A673 (cell line): ENCODE measurements at regions not wholly inside any gene's neighbourhood (a gene's known extent, or its start where the extent isn't known, plus 50 kb on each side); places are given as distances from the start of the nearest gene placed in this dataset.
A peak's percentile ranks its signal among the peaks of the same experiment; 100 is the strongest.

Experiments
- BruUV-seq: library from RNA; stranded (reverse); fragments of 400-500 nt; replicated peaks from 2 replicates; lab custom pipeline; 2021; lab: Mats Ljungman, UMichigan
- CTCF ChIA-PET: fragments of 300-600 bp; sonication (Branson Sonifier 250); formaldehyde crosslinking; loops from one replicate; lab custom pipeline; 2022; ENCODE audit warnings: antibody characterized with exemption; lab: Charles Lee
- POLR2A ChIA-PET: fragments of 300-600 bp; sonication (Branson Sonifier 250); formaldehyde crosslinking; loops from one replicate; lab custom pipeline; 2022; ENCODE audit warnings: antibody characterized with exemption; ENCODE audit not compliant: low non-redundant PET; lab: Charles Lee
- DNase-seq: peaks from one replicate; pipeline ENCODE4 v3.0.0-alpha.2; 2015; ENCODE audit warnings: low spot score
- H3K27ac ChIP-seq: fragments of 200-600 bp; sonication (generic); 2 replicates; pipeline ENCODE4 v1.5.1; 2016; ENCODE audit warnings: mixed run types, low read depth, mild to moderate bottlenecking, mixed read lengths, antibody characterized with exemption, low read length; ENCODE audit not compliant: poor library complexity, severe bottlenecking
- H3K27me3 ChIP-seq: fragments of 200-600 bp; sonication (generic); replicated peaks from 2 replicates; pipeline ENCODE4 v1.6.1; 2017; ENCODE audit warnings: mixed run types, low read depth, mild to moderate bottlenecking, mixed read lengths, antibody characterized with exemption, low read length; ENCODE audit not compliant: insufficient read depth, poor library complexity
- H3K36me3 ChIP-seq: fragments of 200-600 bp; sonication (generic); 2 replicates; pipeline ENCODE4 v1.6.1; 2016; ENCODE audit warnings: mixed run types, mild to moderate bottlenecking, mixed read lengths, antibody characterized with exemption, low read length; ENCODE audit not compliant: insufficient read depth, poor library complexity, severe bottlenecking
- H3K4me1 ChIP-seq: fragments of 200-600 bp; sonication (generic); 2 replicates; pipeline ENCODE4 v1.6.1; 2017; ENCODE audit warnings: mixed run types, mild to moderate bottlenecking, mixed read lengths, antibody characterized with exemption, low read length; ENCODE audit not compliant: insufficient read depth, poor library complexity, severe bottlenecking
- H3K4me3 ChIP-seq: fragments of 200-600 bp; sonication (generic); 2 replicates; pipeline ENCODE4 v1.5.1; 2016; ENCODE audit warnings: low read depth, mixed run types, mild to moderate bottlenecking, mixed read lengths, low read length; ENCODE audit not compliant: poor library complexity, severe bottlenecking
- H3K9me3 ChIP-seq: fragments of 200-600 bp; sonication (generic); 2 replicates; pipeline ENCODE4 v1.6.1; 2016; ENCODE audit warnings: mixed run types, low read depth, mild to moderate bottlenecking, mixed read lengths, antibody characterized with exemption, low read length; ENCODE audit not compliant: poor library complexity, severe bottlenecking
- EZH2 ChIP-seq: fragments of 200-600 bp; sonication (generic); IDR thresholded peaks from 2 replicates; pipeline ENCODE4 v1.6.1; 2017; ENCODE audit warnings: borderline replicate concordance, low read depth, mild to moderate bottlenecking, mixed read lengths, antibody characterized with exemption, low read length; ENCODE audit not compliant: poor library complexity, severe bottlenecking
- intact Hi-C: fragments of 100-400 bp; cut with micrococcal nuclease; formaldehyde crosslinking; loops from one replicate; pipeline ENCODE4 v1.10.0; 2022; ENCODE audit not compliant: unreplicated experiment
- TF ChIP-seq, protein P1 (sequence below): fragments of 300-800, 200-600 bp; sonication (generic); conservative IDR thresholded peaks from 2 replicates; pipeline ENCODE4 v1.5.1; 2017; ENCODE audit warnings: low read depth, mild to moderate bottlenecking, antibody characterized with exemption, low read length, moderate library complexity, mixed read lengths

DNA sequence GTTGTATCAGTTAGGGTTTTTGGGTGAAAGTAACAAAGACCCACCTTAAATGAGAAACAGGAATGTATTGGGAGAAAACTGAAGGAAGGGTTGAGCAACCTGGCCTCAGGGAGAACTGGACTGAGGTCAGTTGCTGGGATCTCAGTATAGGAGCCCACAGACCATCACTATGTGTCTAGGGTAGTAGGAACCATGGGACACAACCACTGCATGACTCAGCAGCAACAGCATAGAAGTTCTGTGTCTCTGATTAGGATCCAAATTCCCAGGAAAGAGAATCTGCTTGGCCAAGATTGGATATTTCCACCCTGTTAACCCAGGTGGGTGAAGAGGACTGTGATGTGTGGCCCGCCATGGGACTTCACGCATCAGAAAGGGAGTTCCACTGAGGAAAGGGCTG is 102.2 kb upstream of the RAB3GAP2 start:
- intact Hi-C loops = no loop called here
- DNase-seq = no peak
- no TSS peak for BruUV-seq
- ChIA-PET POLR2A (no interaction called here), CTCF (no interaction called here)
- Histone ChIP-seq H3K27ac (no peak overlapping the region), H3K36me3 (no peaks in the 10 kb centered on the region), H3K4me3 (no peak overlapping the region), H3K27me3 (no peaks in the 10 kb centered on the region), H3K4me1 (peaks cover 16% of the 10 kb centered on the region), H3K9me3 (no peaks in the 10 kb centered on the region)
- TF ChIP-seq, protein P1, sequence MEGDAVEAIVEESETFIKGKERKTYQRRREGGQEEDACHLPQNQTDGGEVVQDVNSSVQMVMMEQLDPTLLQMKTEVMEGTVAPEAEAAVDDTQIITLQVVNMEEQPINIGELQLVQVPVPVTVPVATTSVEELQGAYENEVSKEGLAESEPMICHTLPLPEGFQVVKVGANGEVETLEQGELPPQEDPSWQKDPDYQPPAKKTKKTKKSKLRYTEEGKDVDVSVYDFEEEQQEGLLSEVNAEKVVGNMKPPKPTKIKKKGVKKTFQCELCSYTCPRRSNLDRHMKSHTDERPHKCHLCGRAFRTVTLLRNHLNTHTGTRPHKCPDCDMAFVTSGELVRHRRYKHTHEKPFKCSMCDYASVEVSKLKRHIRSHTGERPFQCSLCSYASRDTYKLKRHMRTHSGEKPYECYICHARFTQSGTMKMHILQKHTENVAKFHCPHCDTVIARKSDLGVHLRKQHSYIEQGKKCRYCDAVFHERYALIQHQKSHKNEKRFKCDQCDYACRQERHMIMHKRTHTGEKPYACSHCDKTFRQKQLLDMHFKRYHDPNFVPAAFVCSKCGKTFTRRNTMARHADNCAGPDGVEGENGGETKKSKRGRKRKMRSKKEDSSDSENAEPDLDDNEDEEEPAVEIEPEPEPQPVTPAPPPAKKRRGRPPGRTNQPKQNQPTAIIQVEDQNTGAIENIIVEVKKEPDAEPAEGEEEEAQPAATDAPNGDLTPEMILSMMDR = no peak
- TF ChIP-seq EZH2 = no peak

DNA sequence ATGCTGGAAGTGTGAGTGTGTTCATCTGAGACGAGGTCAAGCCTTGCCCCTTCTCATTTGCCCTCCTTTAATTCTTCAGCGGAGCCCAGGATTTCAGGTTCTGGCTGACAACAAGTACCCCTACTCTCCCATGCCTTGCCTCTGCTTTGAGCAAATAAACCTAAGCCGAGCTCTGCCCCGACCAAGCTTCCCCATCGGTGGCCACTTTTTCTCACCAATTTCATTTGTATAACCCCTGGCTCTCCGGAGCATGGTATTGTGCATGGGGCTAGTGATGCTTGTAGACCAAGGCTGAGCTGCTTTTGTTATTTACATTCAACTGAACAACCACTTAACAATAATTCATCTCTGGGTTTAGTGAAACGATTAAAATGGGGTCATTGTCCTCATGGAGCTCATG is 100.2 kb upstream of the RAB3GAP2 start:
- DNase-seq = no peak
- POLR2A ChIA-PET = no interaction called here

DNA sequence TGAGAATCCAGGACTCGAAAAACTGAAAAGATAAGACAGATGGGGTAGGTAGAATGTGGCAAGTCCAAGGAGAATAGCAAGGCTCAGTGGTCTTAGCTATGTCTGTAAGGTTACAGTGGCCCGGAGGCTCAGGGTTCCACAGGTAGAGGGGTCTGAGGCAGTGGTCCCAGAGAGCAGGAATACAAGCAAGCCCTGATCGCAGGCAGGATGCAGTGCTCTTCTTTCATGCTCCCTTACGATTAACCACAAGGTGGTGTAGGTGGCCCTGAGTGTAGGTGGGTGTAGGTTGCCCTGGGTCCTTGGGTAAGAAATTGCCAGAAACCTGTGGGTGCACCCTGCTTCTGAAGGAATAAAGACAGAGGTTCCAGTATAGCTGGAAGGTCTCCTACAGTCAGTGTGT is 99.1 kb upstream of the RAB3GAP2 start:
- intact Hi-C loops = no loop called here
- H3K4me1 ChIP-seq = peaks cover 32% of the 10 kb centered on the region
- H3K9me3 ChIP-seq = no peaks in the 10 kb centered on the region
- H3K36me3 ChIP-seq = no peaks in the 10 kb centered on the region
- POLR2A ChIA-PET = interaction anchor here (0.6 kb wide), 1 partner anchor 193 kb away, joined by 3 read pairs; no protein-coding TSS in a partner anchor
- no peak overlapping the region for H3K27ac ChIP-seq
- H3K27me3 ChIP-seq = no peaks in the 10 kb centered on the region
- no peak for DNase-seq
- H3K4me3 ChIP-seq = no peak overlapping the region
- no TSS peak for BruUV-seq
- CTCF ChIA-PET = no interaction called here
- TF ChIP-seq EZH2 = no peak

More for the DNA sequence above, 100.2 kb upstream of the RAB3GAP2 start:
- H3K27me3 ChIP-seq = no peaks in the 10 kb centered on the region
- H3K4me3 ChIP-seq = no peak overlapping the region
- no peak for TF ChIP-seq EZH2
- TF ChIP-seq, protein P1 = no peak
- intact Hi-C loops = no loop called here
- H3K36me3 ChIP-seq = no peaks in the 10 kb centered on the region
- CTCF ChIA-PET = interaction anchor here (0.6 kb wide), 1 partner anchor 405 kb away, joined by 4 read pairs; no protein-coding TSS in a partner anchor
- no TSS peak for BruUV-seq
- H3K9me3 ChIP-seq = no peaks in the 10 kb centered on the region
- H3K4me1 ChIP-seq = peaks cover 32% of the 10 kb centered on the region
- no peak overlapping the region for H3K27ac ChIP-seq

DNA sequence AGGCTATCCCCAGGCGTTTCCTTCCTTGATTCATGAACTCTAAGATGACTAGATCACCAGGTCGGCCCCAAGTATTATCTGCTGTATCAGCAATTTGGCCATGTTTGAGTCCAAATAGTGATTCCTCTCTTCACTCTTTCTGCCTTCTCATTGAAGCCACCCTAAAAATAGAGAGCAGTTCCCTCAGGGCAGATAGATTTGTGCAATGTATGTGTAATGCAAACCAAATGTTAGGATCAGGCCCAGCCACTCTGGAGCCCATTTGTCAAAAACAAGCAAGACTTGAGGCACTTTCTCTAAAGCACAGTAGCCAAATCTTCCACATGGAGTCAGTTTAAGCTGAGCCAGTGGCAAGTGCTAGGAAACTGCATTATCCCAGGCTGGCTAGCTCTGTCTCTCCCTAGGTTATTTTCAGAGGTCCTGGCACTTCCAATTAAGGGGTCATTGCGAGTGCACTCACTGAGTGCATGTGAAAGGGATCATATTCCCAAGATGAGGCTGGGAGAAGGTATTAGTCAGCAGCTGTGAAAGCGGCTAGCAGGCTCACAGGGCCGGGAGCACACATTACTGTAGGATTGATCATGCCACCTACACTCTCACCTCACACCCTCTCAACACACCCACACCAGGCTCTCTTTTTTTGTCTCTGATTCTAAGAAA is 97.9 kb upstream of the RAB3GAP2 start:
- Histone ChIP-seq H3K4me3 (no peak overlapping the region), H3K27me3 (no peaks in the 10 kb centered on the region), H3K36me3 (no peaks in the 10 kb centered on the region), H3K9me3 (no peaks in the 10 kb centered on the region), H3K4me1 (peaks cover 32% of the 10 kb centered on the region), H3K27ac (peak overlapping the region; percentile 65)
- intact Hi-C loops = no loop called here
- ChIA-PET POLR2A (interaction anchor here (0.7 kb wide), 1 partner anchor 201 kb away, joined by 3 read pairs; no protein-coding TSS in a partner anchor), CTCF (no interaction called here)
- no TSS peak for BruUV-seq
- TF ChIP-seq EZH2 = no peak
- TF ChIP-seq, protein P1 = no peak
- DNase-seq = peak; percentile 93
